GM20000 (cell line): ENCODE measurements at regions not wholly inside any gene's neighbourhood (a gene's known extent, or its start where the extent isn't known, plus 50 kb on each side); places are given as distances from the start of the nearest gene placed in this dataset.
"Not testable (repeated sequence)": the region's sequence is repeated elsewhere in the genome, so short reads cannot be mapped to it uniquely, and the experiment has no call there.

Experiments
- DNase-seq: peaks from one replicate; pipeline ENCODE4 v3.0.0; 2012; ENCODE audit warnings: low spot score
- CTCF ChIP-seq: IDR thresholded peaks from 2 replicates; pipeline ENCODE4 v1.5.1; 2012; ENCODE audit warnings: mild to moderate bottlenecking, control low read depth; ENCODE audit errors: extremely low read depth, missing control alignments

GRCh38 chr12:124374147-124374546 is 79.3 kb downstream of the RFLNA start:
- no peak for DNase-seq
- TF ChIP-seq CTCF, result no peak

- DNase-seq, result not testable (repeated sequence)
These were observed 78.8 kb downstream of the RFLNA start for GRCh38 chr12:124373701-124374100.

GRCh38 chr12:124372831-124373230 is 77.9 kb downstream of the RFLNA start:
- TF ChIP-seq CTCF, result no peak
- no peak for DNase-seq

- TF ChIP-seq CTCF, result no peak
- no peak for DNase-seq
These were observed 77.2 kb downstream of the RFLNA start for GRCh38 chr12:124371970-124372555.

- TF ChIP-seq CTCF, result no peak
- DNase-seq, result no peak
These were observed 76.5 kb downstream of the RFLNA start for GRCh38 chr12:124371366-124371765.

GRCh38 chr12:124370851-124371250 is 76.0 kb downstream of the RFLNA start:
- no peak for TF ChIP-seq CTCF

GRCh38 chr12:124370384-124370783 is 75.5 kb downstream of the RFLNA start:
- no peak for TF ChIP-seq CTCF
- no peak for DNase-seq

More at GRCh38 chr12:124370851-124371250, 76.0 kb downstream of the RFLNA start:
- no peak for DNase-seq

GRCh38 chr12:124369827-124370378 is 75.0 kb downstream of the RFLNA start:
- no peak for DNase-seq

More at GRCh38 chr12:124369827-124370378, 75.0 kb downstream of the RFLNA start:
- TF ChIP-seq CTCF, result no peak
